ENCODE measurements at regions not wholly inside any gene's neighbourhood (a gene's known extent, or its start where the extent isn't known, plus 50 kb on each side); places are given as distances from the start of the nearest gene placed in this dataset.

DNA sequence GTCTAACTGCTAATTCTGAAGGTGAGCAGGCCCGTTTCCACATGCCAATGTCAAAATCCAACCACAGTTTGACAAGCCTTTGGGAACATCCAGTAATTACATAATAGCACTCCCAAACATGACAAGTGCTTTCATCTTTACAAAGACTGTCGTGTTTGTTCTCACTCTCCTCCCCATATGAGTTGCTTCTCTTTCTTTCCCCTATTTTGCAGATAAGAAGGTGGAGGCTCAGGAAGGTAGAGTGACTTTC is 55.9 kb upstream of the CD44 start:
- Mint-ChIP-seq H3K9me3 (ENCODE audit: unreplicated experiment) (peaks cover 3% of the 10 kb centered on the region), H3K36me3 (ENCODE audit: low read depth, unreplicated experiment) (peaks cover 3% of the 10 kb centered on the region), H3K4me1 (ENCODE audit: low read depth, unreplicated experiment) (peaks cover 28% of the 10 kb centered on the region), H3K4me3 (ENCODE audit: unreplicated experiment) (peak overlapping the region; percentile 45), H3K27ac (ENCODE audit: unreplicated experiment) (peak overlapping the region; percentile 81), H3K27me3 (ENCODE audit: low read depth, unreplicated experiment) (no peaks in the 10 kb centered on the region)
- FAIRE-seq (no peak), DNase-seq (ENCODE audit: low read depth) (no peak)
- Histone ChIP-seq H3K4me2 (ENCODE audit: low read length) (peak overlapping the region; percentile 77), H3K36me3 (ENCODE audit: insufficient read depth, low read length) (no peaks in the 10 kb centered on the region), H2AFZ (ENCODE audit: low read depth, low read length) (no peak overlapping the region), H3K9ac (ENCODE audit: low read length) (peak overlapping the region; percentile 84), H3K27ac (ENCODE audit: low read depth, low read length) (peak overlapping the region; percentile 98), H3K79me2 (ENCODE audit: insufficient read depth, low read length) (no peaks in the 10 kb centered on the region), H3K4me3 (ENCODE audit: insufficient read depth, low read depth, low read length) (peak overlapping the region; percentile 11), H3K27me3 (ENCODE audit: insufficient read depth, low read length) (no peaks in the 10 kb centered on the region), H4K20me1 (ENCODE audit: insufficient read depth, low read length) (no peaks in the 10 kb centered on the region), H3K9me3 (ENCODE audit: insufficient read depth, low read depth, low read length) (no peaks in the 10 kb centered on the region), H3K4me1 (ENCODE audit: insufficient read depth, low read length) (peaks cover 30% of the 10 kb centered on the region)
- no peak for TF ChIP-seq EZH2 (IDR thresholded peaks at IDR 0.05; ENCODE audit: insufficient read depth, low read length)
- TF ChIP-seq, protein P1, sequence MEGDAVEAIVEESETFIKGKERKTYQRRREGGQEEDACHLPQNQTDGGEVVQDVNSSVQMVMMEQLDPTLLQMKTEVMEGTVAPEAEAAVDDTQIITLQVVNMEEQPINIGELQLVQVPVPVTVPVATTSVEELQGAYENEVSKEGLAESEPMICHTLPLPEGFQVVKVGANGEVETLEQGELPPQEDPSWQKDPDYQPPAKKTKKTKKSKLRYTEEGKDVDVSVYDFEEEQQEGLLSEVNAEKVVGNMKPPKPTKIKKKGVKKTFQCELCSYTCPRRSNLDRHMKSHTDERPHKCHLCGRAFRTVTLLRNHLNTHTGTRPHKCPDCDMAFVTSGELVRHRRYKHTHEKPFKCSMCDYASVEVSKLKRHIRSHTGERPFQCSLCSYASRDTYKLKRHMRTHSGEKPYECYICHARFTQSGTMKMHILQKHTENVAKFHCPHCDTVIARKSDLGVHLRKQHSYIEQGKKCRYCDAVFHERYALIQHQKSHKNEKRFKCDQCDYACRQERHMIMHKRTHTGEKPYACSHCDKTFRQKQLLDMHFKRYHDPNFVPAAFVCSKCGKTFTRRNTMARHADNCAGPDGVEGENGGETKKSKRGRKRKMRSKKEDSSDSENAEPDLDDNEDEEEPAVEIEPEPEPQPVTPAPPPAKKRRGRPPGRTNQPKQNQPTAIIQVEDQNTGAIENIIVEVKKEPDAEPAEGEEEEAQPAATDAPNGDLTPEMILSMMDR (IDR thresholded peaks at IDR 0.05; ENCODE audit: insufficient read depth, low read depth, low read length) = no peak

DNA sequence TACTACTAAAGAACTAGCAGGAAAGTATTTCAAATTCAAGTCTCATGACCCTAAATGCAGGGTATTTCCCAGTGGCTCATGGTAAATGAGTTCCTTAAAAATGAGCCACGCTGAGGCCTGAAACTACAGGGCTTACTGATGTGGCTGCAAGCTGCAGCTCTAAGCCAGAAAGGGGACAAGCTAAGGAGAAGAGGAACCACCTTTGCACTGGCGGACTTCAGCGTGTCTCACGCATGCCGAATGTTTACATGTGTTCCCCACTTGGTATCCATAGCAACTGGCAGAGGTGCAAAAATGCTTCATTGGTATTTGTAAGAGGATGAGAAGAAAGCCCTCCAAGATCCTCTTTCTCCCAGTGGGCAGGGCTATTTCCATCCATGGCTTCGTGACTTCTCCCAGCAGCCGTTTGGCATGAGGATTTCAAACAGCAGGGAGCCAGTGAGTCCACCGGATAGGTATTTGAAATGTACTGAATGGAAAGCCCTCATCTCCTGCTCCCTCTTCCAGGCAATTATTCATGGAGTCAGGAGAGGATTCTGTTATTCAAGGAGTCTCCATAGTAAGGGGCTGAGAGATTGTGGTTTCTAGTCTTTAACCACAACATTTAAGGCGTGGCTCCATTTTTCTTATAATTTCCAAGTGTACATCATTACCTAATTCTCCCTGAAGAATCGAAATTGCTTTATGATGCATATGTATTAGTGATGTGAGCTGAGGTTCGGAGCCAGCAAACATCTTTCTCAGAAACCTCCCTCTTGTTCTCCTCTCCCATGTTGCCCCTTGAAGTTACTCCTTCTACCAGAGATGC is 55.3 kb upstream of the CD44 start:
- Histone ChIP-seq H3K36me3 (ENCODE audit: insufficient read depth, low read length) (no peaks in the 10 kb centered on the region), H4K20me1 (ENCODE audit: insufficient read depth, low read length) (no peaks in the 10 kb centered on the region), H3K4me2 (ENCODE audit: low read length) (peak overlapping the region; percentile 77), H3K79me2 (ENCODE audit: insufficient read depth, low read length) (no peaks in the 10 kb centered on the region), H3K4me1 (ENCODE audit: insufficient read depth, low read length) (peaks cover 30% of the 10 kb centered on the region), H3K9me3 (ENCODE audit: insufficient read depth, low read depth, low read length) (no peaks in the 10 kb centered on the region), H3K9ac (ENCODE audit: low read length) (peak overlapping the region; percentile 84), H3K27me3 (ENCODE audit: insufficient read depth, low read length) (no peaks in the 10 kb centered on the region), H3K4me3 (ENCODE audit: insufficient read depth, low read depth, low read length) (peak overlapping the region; percentile 11), H2AFZ (ENCODE audit: low read depth, low read length) (no peak overlapping the region), H3K27ac (ENCODE audit: low read depth, low read length) (peak overlapping the region; percentile 98)
- FAIRE-seq (peak; percentile 93), DNase-seq (ENCODE audit: low read depth) (peak; percentile 99)
- H3K27me3 Mint-ChIP-seq (ENCODE audit: low read depth, unreplicated experiment) = no peaks in the 10 kb centered on the region
- TF ChIP-seq EZH2 (IDR thresholded peaks at IDR 0.05; ENCODE audit: insufficient read depth, low read length) = no peak
- TF ChIP-seq, protein P1 (IDR thresholded peaks at IDR 0.05; ENCODE audit: insufficient read depth, low read depth, low read length) = no peak
- peak overlapping the region; percentile 12 for H3K4me3 Mint-ChIP-seq (ENCODE audit: unreplicated experiment)
- H3K27ac Mint-ChIP-seq (ENCODE audit: unreplicated experiment) = peak overlapping the region; percentile 75
- peaks cover 32% of the 10 kb centered on the region for H3K4me1 Mint-ChIP-seq (ENCODE audit: low read depth, unreplicated experiment)
- H3K9me3 Mint-ChIP-seq (ENCODE audit: unreplicated experiment) = peaks cover 3% of the 10 kb centered on the region
- H3K36me3 Mint-ChIP-seq (ENCODE audit: low read depth, unreplicated experiment) = peaks cover 3% of the 10 kb centered on the region

DNA sequence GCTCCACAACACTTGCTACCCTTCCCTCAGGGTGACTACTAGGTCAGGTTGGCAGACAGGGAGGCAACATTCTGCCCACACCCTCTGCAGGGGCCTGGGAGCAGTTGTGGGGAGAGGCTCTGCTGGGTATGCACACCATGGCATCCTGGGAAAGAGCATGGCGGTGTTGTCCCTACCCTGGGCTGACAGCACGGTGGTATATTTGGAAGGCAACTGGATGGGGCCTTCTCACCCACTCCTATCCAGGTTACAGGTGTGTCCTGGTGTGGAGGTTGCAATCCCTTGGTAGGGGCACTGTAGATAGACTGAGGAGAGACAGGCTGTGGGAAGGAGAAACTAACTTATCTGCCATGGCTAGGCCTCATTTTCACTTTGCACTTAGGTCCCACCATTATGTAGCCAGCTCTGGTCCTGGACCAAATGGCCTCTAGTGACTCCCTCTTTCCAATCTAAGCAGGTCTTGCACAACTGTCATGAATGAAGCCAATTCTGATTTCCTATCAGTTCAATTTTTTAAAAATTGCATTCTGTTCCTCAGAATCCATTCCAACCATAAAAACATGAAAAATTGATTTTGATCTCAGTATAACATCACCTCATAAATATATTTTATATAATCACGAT is 54.0 kb upstream of the CD44 start:
- H3K9me3 Mint-ChIP-seq (ENCODE audit: unreplicated experiment) = peaks cover 3% of the 10 kb centered on the region
- Histone ChIP-seq H3K27me3 (ENCODE audit: insufficient read depth, low read length) (no peaks in the 10 kb centered on the region), H3K4me2 (ENCODE audit: low read length) (no peak overlapping the region), H3K4me3 (ENCODE audit: insufficient read depth, low read depth, low read length) (no peak overlapping the region), H2AFZ (ENCODE audit: low read depth, low read length) (no peak overlapping the region), H3K27ac (ENCODE audit: low read depth, low read length) (peak overlapping the region; percentile 98), H3K36me3 (ENCODE audit: insufficient read depth, low read length) (no peaks in the 10 kb centered on the region), H4K20me1 (ENCODE audit: insufficient read depth, low read length) (no peaks in the 10 kb centered on the region), H3K9ac (ENCODE audit: low read length) (no peak overlapping the region), H3K9me3 (ENCODE audit: insufficient read depth, low read depth, low read length) (no peaks in the 10 kb centered on the region), H3K79me2 (ENCODE audit: insufficient read depth, low read length) (no peaks in the 10 kb centered on the region), H3K4me1 (ENCODE audit: insufficient read depth, low read length) (peaks cover 31% of the 10 kb centered on the region)
- H3K4me1 Mint-ChIP-seq (ENCODE audit: low read depth, unreplicated experiment) = peaks cover 33% of the 10 kb centered on the region
- TF ChIP-seq, protein P1 (IDR thresholded peaks at IDR 0.05; ENCODE audit: insufficient read depth, low read depth, low read length) = no peak
- TF ChIP-seq EZH2 (IDR thresholded peaks at IDR 0.05; ENCODE audit: insufficient read depth, low read length) = no peak
- DNase-seq (ENCODE audit: low read depth) (no peak), FAIRE-seq (no peak)
- H3K27ac Mint-ChIP-seq (ENCODE audit: unreplicated experiment) = no peak overlapping the region
- H3K36me3 Mint-ChIP-seq (ENCODE audit: low read depth, unreplicated experiment) = peaks cover 3% of the 10 kb centered on the region
- no peaks in the 10 kb centered on the region for H3K27me3 Mint-ChIP-seq (ENCODE audit: low read depth, unreplicated experiment)
- H3K4me3 Mint-ChIP-seq (ENCODE audit: unreplicated experiment) = no peak overlapping the region

All from astrocyte (in vitro differentiated cells and primary cell).